ENCODE measurements at regions not wholly inside any gene's neighbourhood (a gene's known extent, or its start where the extent isn't known, plus 50 kb on each side); places are given as distances from the start of the nearest gene placed in this dataset.

- Histone ChIP-seq H2BK20ac (ENCODE audit: low read depth, low read length, poor library complexity, severe bottlenecking) (no peak overlapping the region), H2AK5ac (ENCODE audit: insufficient read length, low read length) (no peak overlapping the region), H4K20me1 (ENCODE audit: control insufficient read depth, insufficient read depth, insufficient read length) (no peaks in the 10 kb centered on the region), H3K18ac (ENCODE audit: insufficient read length, low read depth, low read length) (no peak overlapping the region), H3K14ac (ENCODE audit: insufficient read depth, low read length) (no peak overlapping the region), H3K4ac (ENCODE audit: low read depth, low read length) (no peak overlapping the region), H3K56ac (ENCODE audit: insufficient read length, low read depth, low read length) (no peak overlapping the region), H3K79me2 (ENCODE audit: insufficient read depth, low read length) (no peaks in the 10 kb centered on the region), H3K23me2 (ENCODE audit: insufficient read length, low read depth, low read length, poor library complexity, severe bottlenecking) (no peaks in the 10 kb centered on the region), H3K9me3 (ENCODE audit: control insufficient read depth, low read depth, low read length) (no peaks in the 10 kb centered on the region), H3K9ac (ENCODE audit: extremely low read depth, insufficient read length, low read length) (no peak overlapping the region), H3K23ac (ENCODE audit: insufficient read length, low read depth, low read length) (no peak overlapping the region), H4K5ac (ENCODE audit: insufficient read length, low read depth, low read length) (no peak overlapping the region), H2BK12ac (ENCODE audit: insufficient read length, low read depth, low read length) (no peak overlapping the region), H3K27ac (ENCODE audit: insufficient read length, low read depth, low read length) (no peak overlapping the region), H2BK5ac (ENCODE audit: insufficient read length, low read length) (no peak overlapping the region), H3K4me1 (ENCODE audit: insufficient read depth, low read length) (no peaks in the 10 kb centered on the region), H3K4me2 (ENCODE audit: insufficient read depth, insufficient read length, low read length) (no peak overlapping the region), H3K79me1 (ENCODE audit: insufficient read depth, low read depth, low read length, poor library complexity, severe bottlenecking) (no peaks in the 10 kb centered on the region), H2BK15ac (ENCODE audit: low read depth, low read length) (no peak overlapping the region), H4K8ac (replicated peaks; ENCODE audit: insufficient read length, low read depth, low read length) (no peak overlapping the region), H2BK120ac (ENCODE audit: low read depth, low read length, poor library complexity, severe bottlenecking) (no peak overlapping the region), H3K27me3 (ENCODE audit: insufficient read depth, low read length) (no peaks in the 10 kb centered on the region), H4K91ac (ENCODE audit: insufficient read length, low read depth, low read length) (no peak overlapping the region), H3T11ph (ENCODE audit: low read length) (no peak overlapping the region), H2AFZ (ENCODE audit: low read length) (no peak overlapping the region)
- Mint-ChIP-seq H3K27me3 (ENCODE audit: low read depth) (no peaks in the 10 kb centered on the region), H3K4me1 (peaks cover 0 to 5% of the 10 kb centered on the region in 2 experiments; a peak in 1 of 4 replicates), H3K4me3 (no peak overlapping the region), H3K36me3 (ENCODE audit: insufficient read depth in 1 of 3, low read depth in 3 of 3) (no peaks in the 10 kb centered on the region), H3K27ac (no peak overlapping the region), H3K9me3 (no peaks in the 10 kb centered on the region)
- DNase-seq: no peak
- TF ChIP-seq, protein P1, sequence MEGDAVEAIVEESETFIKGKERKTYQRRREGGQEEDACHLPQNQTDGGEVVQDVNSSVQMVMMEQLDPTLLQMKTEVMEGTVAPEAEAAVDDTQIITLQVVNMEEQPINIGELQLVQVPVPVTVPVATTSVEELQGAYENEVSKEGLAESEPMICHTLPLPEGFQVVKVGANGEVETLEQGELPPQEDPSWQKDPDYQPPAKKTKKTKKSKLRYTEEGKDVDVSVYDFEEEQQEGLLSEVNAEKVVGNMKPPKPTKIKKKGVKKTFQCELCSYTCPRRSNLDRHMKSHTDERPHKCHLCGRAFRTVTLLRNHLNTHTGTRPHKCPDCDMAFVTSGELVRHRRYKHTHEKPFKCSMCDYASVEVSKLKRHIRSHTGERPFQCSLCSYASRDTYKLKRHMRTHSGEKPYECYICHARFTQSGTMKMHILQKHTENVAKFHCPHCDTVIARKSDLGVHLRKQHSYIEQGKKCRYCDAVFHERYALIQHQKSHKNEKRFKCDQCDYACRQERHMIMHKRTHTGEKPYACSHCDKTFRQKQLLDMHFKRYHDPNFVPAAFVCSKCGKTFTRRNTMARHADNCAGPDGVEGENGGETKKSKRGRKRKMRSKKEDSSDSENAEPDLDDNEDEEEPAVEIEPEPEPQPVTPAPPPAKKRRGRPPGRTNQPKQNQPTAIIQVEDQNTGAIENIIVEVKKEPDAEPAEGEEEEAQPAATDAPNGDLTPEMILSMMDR (conservative IDR thresholded peaks at IDR 0.05): no peak
- WGBS (ENCODE audit: extremely low coverage, insufficient read length, low lambda C conversion rate): no CpG with 5 or more reads among the region's 2 CpGs
These were observed 306.0 kb upstream of the CDH8 start for GRCh38 chr16:62342216-62342615.

Measured in H9 (cell line).